ENCODE measurements at regions not wholly inside any gene's neighbourhood (a gene's known extent, or its start where the extent isn't known, plus 50 kb on each side); places are given as distances from the start of the nearest gene placed in this dataset.
A peak's percentile ranks its signal among the peaks of the same experiment; 100 is the strongest.
"Not testable (repeated sequence)": the region's sequence is repeated elsewhere in the genome, so short reads cannot be mapped to it uniquely, and the experiment has no call there.

DNA sequence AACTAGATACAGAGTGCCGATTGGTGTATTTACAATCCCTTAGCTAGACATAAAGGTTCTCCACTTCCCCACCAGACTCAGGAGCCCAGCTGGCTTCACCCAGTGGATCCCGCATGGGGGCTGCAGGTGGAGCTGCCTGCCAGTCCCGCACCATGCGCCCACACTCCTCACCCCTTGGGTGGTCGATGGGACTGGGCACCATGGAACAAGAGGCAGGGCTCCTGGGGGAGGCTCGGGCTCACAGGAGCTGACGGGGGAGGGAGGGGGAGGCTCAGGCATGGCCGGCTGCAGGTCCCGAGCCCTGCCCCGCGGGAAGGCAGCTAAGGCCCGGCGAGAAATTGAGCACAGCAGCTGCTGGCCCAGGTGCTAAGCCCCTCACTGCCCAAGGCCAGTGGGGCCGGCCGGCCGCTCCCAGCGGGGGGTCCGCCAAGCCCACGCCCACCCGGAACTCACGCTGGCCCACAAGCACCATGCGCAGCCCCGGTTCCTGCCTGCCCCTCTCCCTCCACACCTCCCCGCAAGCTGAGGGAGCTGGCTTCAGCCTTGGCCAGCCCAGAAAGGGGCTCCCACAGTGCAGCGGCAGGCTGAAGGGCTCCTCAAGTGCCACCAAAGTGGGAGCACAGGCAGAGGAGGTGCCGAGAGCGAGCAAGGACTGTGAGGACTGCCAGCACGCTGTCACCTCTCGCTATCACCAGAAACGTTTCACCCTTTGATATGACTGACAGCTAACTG lies 1213.1 kb downstream of the SUCLG1 start:
- 95% methylated on average over 27 of the region's 30 CpGs for WGBS (ENCODE audit: insufficient coverage)
- not testable (repeated sequence) for H3K27ac ChIP-seq (ENCODE audit: low read depth, low read length); H3K36me3 ChIP-seq (ENCODE audit: control insufficient read depth, insufficient read depth, low read length)

GRCh38 chr2:83240611-83241010 lies 1218.5 kb downstream of the SUCLG1 start:
- no peaks in the 10 kb centered on the region for H3K27me3 ChIP-seq (ENCODE audit: control insufficient read depth, insufficient read depth, low read length)
- no peak overlapping the region for H3K4me3 ChIP-seq (ENCODE audit: low read depth, low read length)
- no peak overlapping the region for H3K27ac ChIP-seq (ENCODE audit: low read depth, low read length)
- H3K4me1 ChIP-seq (ENCODE audit: control insufficient read depth, insufficient read depth, low read length) = no peaks in the 10 kb centered on the region
- H3K36me3 ChIP-seq (ENCODE audit: control insufficient read depth, insufficient read depth, low read length) = no peaks in the 10 kb centered on the region
- WGBS (ENCODE audit: insufficient coverage) = no CpG with 5 or more reads among the region's 2 CpGs
- DNase-seq (ENCODE audit: low read depth in 4 of 6, low spot score in 6 of 6) = peak in 1 of 6 donors; percentile 64
- H3K9me3 ChIP-seq (ENCODE audit: control insufficient read depth, insufficient read depth, low read length) = no peaks in the 10 kb centered on the region

More for the DNA sequence above, 1213.1 kb downstream of the SUCLG1 start:
- not testable (repeated sequence) for H3K27me3 ChIP-seq (ENCODE audit: control insufficient read depth, insufficient read depth, low read length); DNase-seq (ENCODE audit: low read depth in 4 of 6, low spot score in 6 of 6); H3K9me3 ChIP-seq (ENCODE audit: control insufficient read depth, insufficient read depth, low read length); H3K4me3 ChIP-seq (ENCODE audit: low read depth, low read length); H3K4me1 ChIP-seq (ENCODE audit: control insufficient read depth, insufficient read depth, low read length)

- 96% methylated on average over 2 of the region's 2 CpGs for WGBS (ENCODE audit: insufficient coverage)
- Histone ChIP-seq H3K27ac (ENCODE audit: low read depth, low read length) (no peak overlapping the region), H3K9me3 (ENCODE audit: control insufficient read depth, insufficient read depth, low read length) (no peaks in the 10 kb centered on the region), H3K4me3 (ENCODE audit: low read depth, low read length) (no peak overlapping the region), H3K27me3 (ENCODE audit: control insufficient read depth, insufficient read depth, low read length) (no peaks in the 10 kb centered on the region), H3K36me3 (ENCODE audit: control insufficient read depth, insufficient read depth, low read length) (no peaks in the 10 kb centered on the region), H3K4me1 (ENCODE audit: control insufficient read depth, insufficient read depth, low read length) (no peaks in the 10 kb centered on the region)
- no peak for DNase-seq (ENCODE audit: low read depth in 4 of 6, low spot score in 6 of 6)
Measured at GRCh38 chr2:83238111-83238510, 1221.0 kb downstream of the SUCLG1 start.

- no peak overlapping the region for H3K27ac ChIP-seq (ENCODE audit: low read depth, low read length)
Measured at GRCh38 chr2:83234246-83234645, 1224.8 kb downstream of the SUCLG1 start.

DNA sequence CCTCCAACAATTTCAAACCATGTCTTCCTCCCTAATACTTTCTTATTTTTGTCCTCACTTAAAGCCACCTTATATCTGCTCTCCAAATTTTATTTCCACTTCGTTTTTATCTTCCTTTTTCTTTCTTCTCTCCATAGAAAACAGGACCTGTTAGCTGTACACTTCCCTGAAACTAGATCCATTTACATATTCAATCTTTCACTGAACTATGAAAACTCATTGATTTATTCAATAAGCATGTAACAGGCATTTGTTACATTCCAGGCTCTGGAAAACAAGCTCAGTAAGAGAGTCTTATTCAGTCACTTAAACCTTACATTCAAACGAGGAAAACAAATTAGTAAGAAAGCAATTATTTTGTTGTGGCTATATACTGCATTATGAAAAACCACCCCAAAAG lies 1225.3 kb downstream of the SUCLG1 start:
- Histone ChIP-seq H3K36me3 (ENCODE audit: control insufficient read depth, insufficient read depth, low read length) (no peaks in the 10 kb centered on the region), H3K27ac (ENCODE audit: low read depth, low read length) (no peak overlapping the region), H3K27me3 (ENCODE audit: control insufficient read depth, insufficient read depth, low read length) (no peaks in the 10 kb centered on the region), H3K9me3 (ENCODE audit: control insufficient read depth, insufficient read depth, low read length) (no peaks in the 10 kb centered on the region), H3K4me1 (ENCODE audit: control insufficient read depth, insufficient read depth, low read length) (no peaks in the 10 kb centered on the region), H3K4me3 (ENCODE audit: low read depth, low read length) (no peak overlapping the region)
- 43% methylated on average over 1 of the region's 2 CpGs for WGBS (ENCODE audit: insufficient coverage)
- no peak for DNase-seq (ENCODE audit: low read depth in 4 of 6, low spot score in 6 of 6)

More at GRCh38 chr2:83234246-83234645, 1224.8 kb downstream of the SUCLG1 start:
- Histone ChIP-seq H3K4me1 (ENCODE audit: control insufficient read depth, insufficient read depth, low read length) (no peaks in the 10 kb centered on the region), H3K9me3 (ENCODE audit: control insufficient read depth, insufficient read depth, low read length) (no peaks in the 10 kb centered on the region), H3K36me3 (ENCODE audit: control insufficient read depth, insufficient read depth, low read length) (no peaks in the 10 kb centered on the region), H3K4me3 (ENCODE audit: low read depth, low read length) (no peak overlapping the region), H3K27me3 (ENCODE audit: control insufficient read depth, insufficient read depth, low read length) (no peaks in the 10 kb centered on the region)
- peak in 1 of 6 donors; percentile 29 for DNase-seq (ENCODE audit: low read depth in 4 of 6, low spot score in 6 of 6)

DNA sequence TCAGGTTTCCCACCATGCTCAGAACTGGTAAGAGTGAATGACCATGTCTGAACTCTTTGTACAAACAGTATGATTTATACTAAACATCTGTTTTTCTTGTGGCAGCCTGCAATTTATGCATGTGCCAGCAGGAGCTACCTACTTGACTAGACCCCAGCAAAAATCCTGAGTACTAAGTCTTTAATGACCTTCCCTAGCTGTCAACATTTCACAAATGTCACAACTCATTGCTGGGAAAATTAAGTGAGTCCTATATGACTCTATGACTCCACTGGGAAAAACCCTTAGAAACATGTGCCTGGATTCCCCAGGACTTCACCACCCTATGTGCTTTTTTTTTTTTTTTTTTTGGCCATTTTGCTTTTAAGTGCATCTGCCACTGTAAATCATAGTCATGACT lies 1225.8 kb downstream of the SUCLG1 start:
- no peak for DNase-seq (ENCODE audit: low read depth in 4 of 6, low spot score in 6 of 6)

DNA sequence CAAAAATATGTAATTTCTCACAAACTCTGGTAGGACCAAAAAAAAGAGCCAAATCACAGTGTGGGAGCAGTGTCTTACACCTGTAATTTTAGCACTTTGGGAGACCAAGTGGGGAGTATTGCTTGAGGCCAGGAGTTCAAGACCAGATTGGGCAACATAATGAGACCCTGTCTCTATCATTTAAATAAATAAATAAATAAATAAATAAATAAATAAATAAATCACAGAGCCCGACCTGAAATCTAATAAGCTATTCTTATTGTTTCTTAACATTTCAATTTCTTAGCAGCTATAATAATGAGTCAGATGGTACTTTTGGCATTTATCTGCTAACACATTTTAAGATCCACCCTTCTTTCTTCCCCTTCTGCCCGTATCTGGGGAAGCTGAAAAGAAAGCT lies 1229.6 kb downstream of the SUCLG1 start:
- Histone ChIP-seq H3K36me3 (ENCODE audit: control insufficient read depth, insufficient read depth, low read length) (no peaks in the 10 kb centered on the region), H3K27ac (ENCODE audit: low read depth, low read length) (no peak overlapping the region), H3K9me3 (ENCODE audit: control insufficient read depth, insufficient read depth, low read length) (no peaks in the 10 kb centered on the region), H3K27me3 (ENCODE audit: control insufficient read depth, insufficient read depth, low read length) (no peaks in the 10 kb centered on the region), H3K4me3 (ENCODE audit: low read depth, low read length) (no peak overlapping the region), H3K4me1 (ENCODE audit: control insufficient read depth, insufficient read depth, low read length) (no peaks in the 10 kb centered on the region)
- DNase-seq (ENCODE audit: low read depth in 4 of 6, low spot score in 6 of 6) = no peak
- WGBS (ENCODE audit: insufficient coverage) = no CpG with 5 or more reads among the region's 2 CpGs

More for the DNA sequence above, 1225.8 kb downstream of the SUCLG1 start:
- no peaks in the 10 kb centered on the region for H3K27me3 ChIP-seq (ENCODE audit: control insufficient read depth, insufficient read depth, low read length)
- H3K4me1 ChIP-seq (ENCODE audit: control insufficient read depth, insufficient read depth, low read length) = no peaks in the 10 kb centered on the region
- H3K4me3 ChIP-seq (ENCODE audit: low read depth, low read length) = no peak overlapping the region
- no peak overlapping the region for H3K27ac ChIP-seq (ENCODE audit: low read depth, low read length)
- no peaks in the 10 kb centered on the region for H3K36me3 ChIP-seq (ENCODE audit: control insufficient read depth, insufficient read depth, low read length)
- no peaks in the 10 kb centered on the region for H3K9me3 ChIP-seq (ENCODE audit: control insufficient read depth, insufficient read depth, low read length)

- H3K9me3 ChIP-seq (ENCODE audit: control insufficient read depth, insufficient read depth, low read length) = no peaks in the 10 kb centered on the region
- no peak overlapping the region for H3K27ac ChIP-seq (ENCODE audit: low read depth, low read length)
- WGBS (ENCODE audit: insufficient coverage) = no CpG with 5 or more reads among the region's 5 CpGs
- no peaks in the 10 kb centered on the region for H3K4me1 ChIP-seq (ENCODE audit: control insufficient read depth, insufficient read depth, low read length)
- H3K4me3 ChIP-seq (ENCODE audit: low read depth, low read length) = no peak overlapping the region
- H3K36me3 ChIP-seq (ENCODE audit: control insufficient read depth, insufficient read depth, low read length) = no peaks in the 10 kb centered on the region
- H3K27me3 ChIP-seq (ENCODE audit: control insufficient read depth, insufficient read depth, low read length) = no peaks in the 10 kb centered on the region
- DNase-seq (ENCODE audit: low read depth in 4 of 6, low spot score in 6 of 6) = peak in 4 of 6 donors; percentile 6 to 59 (median 39)
Measured at GRCh38 chr2:83224591-83225200, 1234.4 kb downstream of the SUCLG1 start.

DNA sequence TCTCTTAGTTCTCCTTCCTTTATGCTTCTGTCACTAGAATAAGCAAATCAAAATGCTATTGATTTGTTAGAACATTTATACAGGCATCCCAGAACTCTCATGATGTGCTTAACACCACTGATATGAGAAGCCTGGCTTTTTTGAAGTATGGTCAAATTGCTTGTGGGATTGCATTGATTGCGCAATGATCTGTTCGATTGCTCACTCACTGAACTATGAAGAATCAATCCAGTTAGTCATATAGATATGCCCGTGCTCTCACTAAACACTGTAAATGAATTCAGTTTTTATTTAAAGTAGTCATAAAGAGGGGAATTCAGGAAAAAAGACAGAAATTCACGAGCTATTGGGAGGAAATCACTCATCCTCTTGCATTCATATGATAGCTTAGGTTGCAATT lies 1237.8 kb downstream of the SUCLG1 start:
- Histone ChIP-seq H3K27ac (ENCODE audit: low read depth, low read length) (no peak overlapping the region), H3K9me3 (ENCODE audit: control insufficient read depth, insufficient read depth, low read length) (no peaks in the 10 kb centered on the region), H3K4me3 (ENCODE audit: low read depth, low read length) (no peak overlapping the region), H3K27me3 (ENCODE audit: control insufficient read depth, insufficient read depth, low read length) (no peaks in the 10 kb centered on the region), H3K4me1 (ENCODE audit: control insufficient read depth, insufficient read depth, low read length) (no peaks in the 10 kb centered on the region), H3K36me3 (ENCODE audit: control insufficient read depth, insufficient read depth, low read length) (no peaks in the 10 kb centered on the region)
- WGBS (ENCODE audit: insufficient coverage) = no CpG with 5 or more reads among the region's 4 CpGs
- no peak for DNase-seq (ENCODE audit: low read depth in 4 of 6, low spot score in 6 of 6)

GRCh38 chr2:83217854-83218253 lies 1241.2 kb downstream of the SUCLG1 start:
- no peak overlapping the region for H3K4me3 ChIP-seq (ENCODE audit: low read depth, low read length)
- H3K27ac ChIP-seq (ENCODE audit: low read depth, low read length) = no peak overlapping the region
- no peaks in the 10 kb centered on the region for H3K9me3 ChIP-seq (ENCODE audit: control insufficient read depth, insufficient read depth, low read length)
- no peaks in the 10 kb centered on the region for H3K4me1 ChIP-seq (ENCODE audit: control insufficient read depth, insufficient read depth, low read length)
- no peaks in the 10 kb centered on the region for H3K36me3 ChIP-seq (ENCODE audit: control insufficient read depth, insufficient read depth, low read length)
- no peaks in the 10 kb centered on the region for H3K27me3 ChIP-seq (ENCODE audit: control insufficient read depth, insufficient read depth, low read length)
- DNase-seq (ENCODE audit: low read depth in 4 of 6, low spot score in 6 of 6) = no peak
- no CpG with 5 or more reads among the region's 4 CpGs for WGBS (ENCODE audit: insufficient coverage)
